ENCODE measurements at regions not wholly inside any gene's neighbourhood (a gene's known extent, or its start where the extent isn't known, plus 50 kb on each side); places are given as distances from the start of the nearest gene placed in this dataset.

DNA sequence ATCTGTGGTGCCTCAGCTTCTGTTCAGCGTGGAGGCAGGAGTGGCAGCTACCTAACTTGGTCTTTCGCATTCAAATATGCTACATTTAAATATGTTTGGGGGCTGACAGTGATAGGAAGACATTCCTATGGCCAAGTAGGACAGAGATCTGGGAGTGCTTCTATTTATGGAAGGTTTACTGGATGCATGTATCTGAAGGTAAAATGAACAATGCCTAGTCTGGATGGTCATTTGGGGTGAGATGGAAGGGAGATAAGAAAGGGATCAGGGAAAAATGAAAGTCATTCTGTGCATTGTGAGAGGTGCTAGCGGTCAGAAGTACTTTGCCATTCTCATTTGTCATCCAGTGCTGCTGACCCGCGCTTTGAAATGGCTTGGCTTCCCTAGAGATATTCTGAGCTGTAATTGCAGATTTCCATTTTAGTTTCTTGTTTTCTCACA, 107.3 kb upstream of the FOXN2 start:
- 91% methylated on average over 5 of the region's 5 CpGs for WGBS
- H3K9me3 ChIP-seq, result no peaks in the 10 kb centered on the region
- DNase-seq (ENCODE audit: low spot score), result no peak
- no peaks in the 10 kb centered on the region for H3K36me3 ChIP-seq
- TF ChIP-seq POLR2A (IDR thresholded peaks at IDR 0.05) (no peak), POLR2AphosphoS5 (IDR thresholded peaks at IDR 0.05) (no peak)
- TF ChIP-seq, protein P1, sequence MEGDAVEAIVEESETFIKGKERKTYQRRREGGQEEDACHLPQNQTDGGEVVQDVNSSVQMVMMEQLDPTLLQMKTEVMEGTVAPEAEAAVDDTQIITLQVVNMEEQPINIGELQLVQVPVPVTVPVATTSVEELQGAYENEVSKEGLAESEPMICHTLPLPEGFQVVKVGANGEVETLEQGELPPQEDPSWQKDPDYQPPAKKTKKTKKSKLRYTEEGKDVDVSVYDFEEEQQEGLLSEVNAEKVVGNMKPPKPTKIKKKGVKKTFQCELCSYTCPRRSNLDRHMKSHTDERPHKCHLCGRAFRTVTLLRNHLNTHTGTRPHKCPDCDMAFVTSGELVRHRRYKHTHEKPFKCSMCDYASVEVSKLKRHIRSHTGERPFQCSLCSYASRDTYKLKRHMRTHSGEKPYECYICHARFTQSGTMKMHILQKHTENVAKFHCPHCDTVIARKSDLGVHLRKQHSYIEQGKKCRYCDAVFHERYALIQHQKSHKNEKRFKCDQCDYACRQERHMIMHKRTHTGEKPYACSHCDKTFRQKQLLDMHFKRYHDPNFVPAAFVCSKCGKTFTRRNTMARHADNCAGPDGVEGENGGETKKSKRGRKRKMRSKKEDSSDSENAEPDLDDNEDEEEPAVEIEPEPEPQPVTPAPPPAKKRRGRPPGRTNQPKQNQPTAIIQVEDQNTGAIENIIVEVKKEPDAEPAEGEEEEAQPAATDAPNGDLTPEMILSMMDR (IDR thresholded peaks at IDR 0.05), result no peak
- H3K27me3 ChIP-seq (replicated peaks; ENCODE audit: insufficient read depth), result no peaks in the 10 kb centered on the region
- H3K4me1 ChIP-seq (replicated peaks), result no peaks in the 10 kb centered on the region
- no peak overlapping the region for H3K4me3 ChIP-seq
- H3K27ac ChIP-seq, result no peak overlapping the region
- intact Hi-C loops (cut with DNase I), result no loop called here

DNA sequence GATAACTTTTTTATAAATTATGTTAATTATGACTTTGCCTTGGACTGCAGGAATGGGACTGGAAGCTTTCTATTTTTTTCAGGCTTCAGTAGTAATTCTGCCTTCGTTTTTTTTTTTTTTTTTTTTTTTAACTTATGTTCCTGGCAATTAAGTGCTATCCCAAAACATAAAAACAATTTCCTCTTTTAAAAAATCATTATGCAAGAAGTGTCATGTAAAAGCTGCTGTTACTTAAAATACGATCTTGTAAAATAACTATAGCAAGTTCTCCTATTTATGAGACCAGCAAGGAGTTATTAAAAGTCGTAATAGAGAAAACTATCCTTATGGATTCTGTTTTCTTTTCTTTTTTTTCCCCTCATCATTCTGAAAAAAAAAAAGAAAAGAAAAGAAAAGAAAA, 106.6 kb upstream of the FOXN2 start:
- intact Hi-C loops (cut with DNase I), result no loop called here

DNA sequence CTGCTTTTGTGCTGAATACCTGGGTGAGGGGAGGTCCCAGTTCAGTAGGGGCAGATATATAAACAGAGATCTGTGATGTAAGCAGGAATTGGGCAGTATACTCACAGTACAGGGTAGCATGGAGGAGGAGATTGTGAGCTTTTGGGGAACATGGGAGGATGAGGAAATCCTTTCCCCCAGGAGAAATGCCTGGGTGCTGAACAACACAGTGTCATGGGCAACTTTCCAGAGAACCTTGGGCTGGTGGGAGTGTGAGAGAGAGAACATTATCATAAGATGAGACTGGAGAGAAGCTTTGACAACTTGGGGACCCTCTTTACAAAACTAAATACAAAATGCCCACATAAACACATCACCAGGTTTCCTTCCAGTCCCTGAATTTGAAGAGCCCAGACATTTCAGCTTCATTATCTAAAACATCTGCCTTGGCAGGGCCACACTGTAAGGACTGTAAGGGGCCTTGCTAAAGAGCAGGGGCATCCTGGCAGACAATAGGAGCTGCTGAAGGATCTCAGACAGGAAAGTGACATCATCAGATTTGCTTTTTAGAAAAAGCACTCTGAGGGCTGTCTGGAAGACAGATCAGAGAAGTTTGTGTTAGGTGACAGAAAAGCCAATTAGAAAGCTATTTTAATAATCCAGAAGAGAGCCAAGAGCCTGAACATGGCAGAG, 105.1 kb upstream of the FOXN2 start:
- no peak overlapping the region for H3K4me3 ChIP-seq
- H3K36me3 ChIP-seq, result no peaks in the 10 kb centered on the region
- TF ChIP-seq POLR2AphosphoS5 (IDR thresholded peaks at IDR 0.05) (no peak), POLR2A (IDR thresholded peaks at IDR 0.05) (no peak)
- TF ChIP-seq, protein P1 (IDR thresholded peaks at IDR 0.05), result no peak
- no peak for DNase-seq (ENCODE audit: low spot score)
- no peak overlapping the region for H3K27ac ChIP-seq
- no peaks in the 10 kb centered on the region for H3K27me3 ChIP-seq (replicated peaks; ENCODE audit: insufficient read depth)
- H3K9me3 ChIP-seq, result no peaks in the 10 kb centered on the region
- intact Hi-C loops (cut with DNase I), result no loop called here
- H3K4me1 ChIP-seq (replicated peaks), result no peaks in the 10 kb centered on the region

More for the DNA sequence above, 106.6 kb upstream of the FOXN2 start:
- Histone ChIP-seq H3K4me3 (no peak overlapping the region), H3K27me3 (replicated peaks; ENCODE audit: insufficient read depth) (no peaks in the 10 kb centered on the region), H3K36me3 (no peaks in the 10 kb centered on the region), H3K4me1 (replicated peaks) (no peaks in the 10 kb centered on the region), H3K9me3 (no peaks in the 10 kb centered on the region), H3K27ac (no peak overlapping the region)
- TF ChIP-seq POLR2AphosphoS5 (IDR thresholded peaks at IDR 0.05) (no peak), POLR2A (IDR thresholded peaks at IDR 0.05) (no peak)
- TF ChIP-seq, protein P1 (IDR thresholded peaks at IDR 0.05), result no peak
- 30% methylated on average over 3 of the region's 3 CpGs for WGBS
- no peak for DNase-seq (ENCODE audit: low spot score)

DNA sequence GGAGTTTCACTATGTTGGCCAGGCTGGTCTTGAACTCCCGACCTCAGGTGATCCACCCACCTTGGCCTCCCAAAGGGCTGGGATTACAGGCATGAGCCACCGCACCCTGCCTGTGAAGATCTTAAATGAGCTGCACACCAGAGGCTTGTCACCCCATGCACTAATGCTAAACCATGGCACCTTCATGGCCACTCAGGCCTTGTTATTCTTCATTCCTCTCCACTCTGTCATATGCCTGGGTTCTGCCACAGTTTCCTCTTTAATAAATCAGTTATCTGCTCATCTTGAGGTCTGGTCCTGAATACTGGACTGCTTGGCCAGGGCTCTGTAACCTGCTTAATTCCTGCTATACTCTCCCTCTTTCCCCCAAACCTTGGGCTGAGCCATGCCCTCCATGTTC, 104.3 kb upstream of the FOXN2 start:
- Histone ChIP-seq H3K4me3 (no peak overlapping the region), H3K36me3 (no peaks in the 10 kb centered on the region), H3K4me1 (replicated peaks) (no peaks in the 10 kb centered on the region), H3K27me3 (replicated peaks; ENCODE audit: insufficient read depth) (no peaks in the 10 kb centered on the region), H3K9me3 (no peaks in the 10 kb centered on the region), H3K27ac (no peak overlapping the region)
- WGBS, result 100% methylated on average over 2 of the region's 2 CpGs
- TF ChIP-seq, protein P1 (IDR thresholded peaks at IDR 0.05), result no peak
- no peak for TF ChIP-seq POLR2AphosphoS5 (IDR thresholded peaks at IDR 0.05)
- TF ChIP-seq POLR2A (IDR thresholded peaks at IDR 0.05), result no peak
- intact Hi-C loops (cut with DNase I), result no loop called here
- DNase-seq (ENCODE audit: low spot score), result no peak

- Histone ChIP-seq H3K27ac (no peak overlapping the region), H3K4me1 (replicated peaks) (no peaks in the 10 kb centered on the region), H3K9me3 (no peaks in the 10 kb centered on the region), H3K36me3 (no peaks in the 10 kb centered on the region), H3K27me3 (replicated peaks; ENCODE audit: insufficient read depth) (no peaks in the 10 kb centered on the region), H3K4me3 (no peak overlapping the region)
- 74% methylated on average over 3 of the region's 3 CpGs for WGBS
- intact Hi-C loops (cut with DNase I), result no loop called here
- no peak for DNase-seq (ENCODE audit: low spot score)
- TF ChIP-seq POLR2A (IDR thresholded peaks at IDR 0.05) (no peak), POLR2AphosphoS5 (IDR thresholded peaks at IDR 0.05) (no peak)
- TF ChIP-seq, protein P1 (IDR thresholded peaks at IDR 0.05), result no peak
Measured at GRCh38 chr2:48213646-48214045, 100.8 kb upstream of the FOXN2 start.

Data from prostate gland (tissue), 2 donors.